Osteocyte (in vitro differentiated cells): ENCODE measurements at regions not wholly inside any gene's neighbourhood (a gene's known extent, or its start where the extent isn't known, plus 50 kb on each side); places are given as distances from the start of the nearest gene placed in this dataset.

Experiments
- DNase-seq: peaks from one replicate; pipeline ENCODE4 v3.0.0; 2021; ENCODE audit warnings: mixed read lengths; ENCODE audit not compliant: unreplicated experiment; ENCODE audit errors: extremely low spot score
- H3K27ac Mint-ChIP-seq: one replicate; pipeline ENCODE4 v1.8.0; 2021; ENCODE audit warnings: mild to moderate bottlenecking, mixed read lengths; ENCODE audit not compliant: unreplicated experiment
- H3K27me3 Mint-ChIP-seq: one replicate; pipeline ENCODE4 v1.8.0; 2021; ENCODE audit warnings: mixed read lengths; ENCODE audit not compliant: unreplicated experiment
- H3K36me3 Mint-ChIP-seq: one replicate; pipeline ENCODE4 v1.8.0; 2021; ENCODE audit warnings: mixed read lengths; ENCODE audit not compliant: unreplicated experiment
- H3K4me1 Mint-ChIP-seq: one replicate; pipeline ENCODE4 v1.8.0; 2021; ENCODE audit warnings: mixed read lengths; ENCODE audit not compliant: unreplicated experiment
- H3K4me3 Mint-ChIP-seq: one replicate; pipeline ENCODE4 v1.8.0; 2021; ENCODE audit warnings: mild to moderate bottlenecking, moderate library complexity, mixed read lengths; ENCODE audit not compliant: unreplicated experiment
- H3K9me3 Mint-ChIP-seq: one replicate; pipeline ENCODE4 v1.8.0; 2021; ENCODE audit warnings: mixed read lengths; ENCODE audit not compliant: unreplicated experiment
- TF ChIP-seq, protein P1 (sequence below): fragments of 200-600 bp; sonication (generic); IDR thresholded peaks from 2 replicates; pipeline ENCODE4 v1.5.0; 2021; ENCODE audit warnings: antibody characterized with exemption, mild to moderate bottlenecking, moderate library complexity

DNA sequence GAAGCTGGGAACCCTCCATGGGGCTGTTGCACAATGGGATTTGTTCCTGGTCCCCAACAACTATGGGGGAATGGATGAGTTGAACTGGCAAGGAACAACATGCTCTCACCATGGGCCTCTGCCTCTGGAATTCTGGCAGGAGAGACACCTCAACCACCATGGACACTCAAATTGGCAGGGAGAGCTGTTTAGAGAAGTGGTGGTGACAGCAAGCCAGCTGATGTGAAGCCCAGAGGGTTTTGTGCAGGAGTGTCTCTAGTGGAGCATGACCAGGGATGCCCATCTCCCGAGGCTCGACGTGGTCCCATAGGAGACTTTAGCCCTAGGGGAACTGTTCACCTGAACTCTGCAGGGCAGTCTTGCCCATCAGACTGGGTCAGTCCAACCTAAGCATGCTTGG lies 345.2 kb upstream of the CCDC196 start:
- TF ChIP-seq, protein P1, sequence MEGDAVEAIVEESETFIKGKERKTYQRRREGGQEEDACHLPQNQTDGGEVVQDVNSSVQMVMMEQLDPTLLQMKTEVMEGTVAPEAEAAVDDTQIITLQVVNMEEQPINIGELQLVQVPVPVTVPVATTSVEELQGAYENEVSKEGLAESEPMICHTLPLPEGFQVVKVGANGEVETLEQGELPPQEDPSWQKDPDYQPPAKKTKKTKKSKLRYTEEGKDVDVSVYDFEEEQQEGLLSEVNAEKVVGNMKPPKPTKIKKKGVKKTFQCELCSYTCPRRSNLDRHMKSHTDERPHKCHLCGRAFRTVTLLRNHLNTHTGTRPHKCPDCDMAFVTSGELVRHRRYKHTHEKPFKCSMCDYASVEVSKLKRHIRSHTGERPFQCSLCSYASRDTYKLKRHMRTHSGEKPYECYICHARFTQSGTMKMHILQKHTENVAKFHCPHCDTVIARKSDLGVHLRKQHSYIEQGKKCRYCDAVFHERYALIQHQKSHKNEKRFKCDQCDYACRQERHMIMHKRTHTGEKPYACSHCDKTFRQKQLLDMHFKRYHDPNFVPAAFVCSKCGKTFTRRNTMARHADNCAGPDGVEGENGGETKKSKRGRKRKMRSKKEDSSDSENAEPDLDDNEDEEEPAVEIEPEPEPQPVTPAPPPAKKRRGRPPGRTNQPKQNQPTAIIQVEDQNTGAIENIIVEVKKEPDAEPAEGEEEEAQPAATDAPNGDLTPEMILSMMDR = no peak
- Mint-ChIP-seq H3K36me3 (no peaks in the 10 kb centered on the region), H3K9me3 (peaks cover 16% of the 10 kb centered on the region), H3K4me3 (no peak overlapping the region), H3K4me1 (no peaks in the 10 kb centered on the region), H3K27me3 (no peaks in the 10 kb centered on the region), H3K27ac (no peak overlapping the region)
- no peak for DNase-seq

GRCh38 chr14:66141733-66142132 lies 344.4 kb upstream of the CCDC196 start:
- H3K27ac Mint-ChIP-seq = no peak overlapping the region
- no peak for DNase-seq
- H3K36me3 Mint-ChIP-seq = no peaks in the 10 kb centered on the region
- H3K27me3 Mint-ChIP-seq = no peaks in the 10 kb centered on the region
- H3K9me3 Mint-ChIP-seq = peaks cover 22% of the 10 kb centered on the region
- no peak overlapping the region for H3K4me3 Mint-ChIP-seq
- no peaks in the 10 kb centered on the region for H3K4me1 Mint-ChIP-seq
- TF ChIP-seq, protein P1 = no peak

GRCh38 chr14:66143387-66144112 lies 342.6 kb upstream of the CCDC196 start:
- Mint-ChIP-seq H3K27me3 (no peaks in the 10 kb centered on the region), H3K9me3 (peaks cover 31% of the 10 kb centered on the region), H3K4me3 (no peak overlapping the region), H3K27ac (no peak overlapping the region), H3K4me1 (no peaks in the 10 kb centered on the region), H3K36me3 (no peaks in the 10 kb centered on the region)
- TF ChIP-seq, protein P1 = no peak
- DNase-seq = no peak

DNA sequence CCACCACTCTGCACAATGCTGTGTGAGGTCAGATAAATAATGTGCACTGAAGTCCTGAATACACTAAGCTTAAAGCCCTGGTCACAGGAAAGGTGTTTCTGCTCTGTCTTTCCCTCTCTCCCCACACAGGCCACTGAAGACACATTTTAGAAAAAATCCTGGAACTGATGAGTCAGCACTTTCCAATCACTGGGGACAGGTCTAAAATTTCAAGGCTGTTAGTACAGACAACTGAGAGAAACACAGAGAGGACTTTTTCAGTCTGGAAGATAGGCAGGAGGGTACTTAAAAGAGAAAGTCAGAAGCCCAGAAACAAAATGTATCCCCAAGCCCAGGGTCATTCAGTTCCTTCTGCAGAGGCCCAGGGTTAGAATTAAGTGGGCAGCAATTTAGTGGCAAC lies 333.9 kb upstream of the CCDC196 start:
- H3K27ac Mint-ChIP-seq = no peak overlapping the region
- no peak overlapping the region for H3K4me3 Mint-ChIP-seq
- no peak for DNase-seq
- H3K27me3 Mint-ChIP-seq = no peaks in the 10 kb centered on the region
- H3K36me3 Mint-ChIP-seq = no peaks in the 10 kb centered on the region
- H3K9me3 Mint-ChIP-seq = peaks cover 7% of the 10 kb centered on the region
- no peaks in the 10 kb centered on the region for H3K4me1 Mint-ChIP-seq
- TF ChIP-seq, protein P1 = no peak

DNA sequence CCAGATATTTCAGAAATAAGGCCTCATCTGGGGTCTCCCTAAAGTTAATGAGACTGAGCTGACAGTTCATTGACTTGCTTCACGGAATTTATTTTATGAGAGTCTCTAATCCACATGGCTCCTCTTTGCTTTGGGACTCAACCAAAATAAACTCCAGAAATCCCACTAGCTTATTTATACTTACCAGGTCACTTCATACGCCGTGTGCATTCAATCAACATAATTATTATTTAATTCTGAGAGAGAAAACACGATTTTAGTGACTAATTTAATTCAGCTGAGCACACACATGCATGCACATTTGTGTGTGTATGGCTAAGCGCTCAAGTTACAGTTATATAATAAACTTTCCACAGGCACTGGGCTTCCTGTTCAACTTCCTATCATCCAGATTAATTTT lies 333.4 kb upstream of the CCDC196 start:
- Mint-ChIP-seq H3K9me3 (peaks cover 4% of the 10 kb centered on the region), H3K27ac (no peak overlapping the region), H3K36me3 (no peaks in the 10 kb centered on the region), H3K27me3 (no peaks in the 10 kb centered on the region), H3K4me1 (no peaks in the 10 kb centered on the region), H3K4me3 (no peak overlapping the region)
- TF ChIP-seq, protein P1 = no peak
- DNase-seq = no peak
